ENCODE measurements at regions not wholly inside any gene's neighbourhood (a gene's known extent, or its start where the extent isn't known, plus 50 kb on each side); places are given as distances from the start of the nearest gene placed in this dataset.
A peak's percentile ranks its signal among the peaks of the same experiment; 100 is the strongest.

GRCh38 chr4:85222561-85222960, 252.4 kb upstream of the ARHGAP24 start:
- Histone ChIP-seq H3K9me3 (no peaks in the 10 kb centered on the region), H3K4me1 (no peaks in the 10 kb centered on the region), H3K4me3 (no peak overlapping the region), H3K27ac (no peak overlapping the region), H3K4me2 (no peak overlapping the region)
- no peak for TF ChIP-seq CBX2 (IDR thresholded peaks at IDR 0.05; ENCODE audit: borderline replicate concordance, low read depth)
- TF ChIP-seq KDM5A (IDR thresholded peaks at IDR 0.05) = no peak
- TF ChIP-seq HEYL (CRISPR knock-in tag; IDR thresholded peaks at IDR 0.05) = no peak
- TF ChIP-seq SMC3 (IDR thresholded peaks at IDR 0.05) = no peak
- TF ChIP-seq KDM1A (IDR thresholded peaks at IDR 0.05; ENCODE audit: low read depth) = no peak
- TF ChIP-seq HOXB5 (CRISPR knock-in tag; IDR thresholded peaks at IDR 0.05) = no peak
- no peak for TF ChIP-seq MYC (IDR thresholded peaks at IDR 0.05; ENCODE audit: borderline replicate concordance, low read length)
- TF ChIP-seq ZSCAN20 (CRISPR knock-in tag; IDR thresholded peaks at IDR 0.05) = no peak
- no peak for TF ChIP-seq RNF2 (IDR thresholded peaks at IDR 0.05; ENCODE audit: borderline replicate concordance, low read depth)
- no peak for TF ChIP-seq RFX5 (IDR thresholded peaks at IDR 0.05)
- no peak for TF ChIP-seq EHF (CRISPR knock-in tag; IDR thresholded peaks at IDR 0.05)
- TF ChIP-seq TP53 (CRISPR knock-in tag; IDR thresholded peaks at IDR 0.05) = no peak
- DNase-seq (ENCODE audit: low read depth in 1 of 2, low spot score in 1 of 2) (no peak), FAIRE-seq (no peak), ATAC-seq (no peak)
- ChIA-PET CTCF (no interaction called here), POLR2A (no interaction called here)
- 24% methylated on average over 4 of the region's 4 CpGs for WGBS (ENCODE audit: missing lambda C conversion rate)

- CTCF ChIA-PET = interaction anchor here (0.5 kb wide), 1 partner anchor 1199 kb away, joined by 3 read pairs; no protein-coding TSS in a partner anchor
- H3K9me3 ChIP-seq = no peaks in the 10 kb centered on the region
- H3K4me1 ChIP-seq = no peaks in the 10 kb centered on the region
- FAIRE-seq (no peak), ATAC-seq (no peak), DNase-seq (ENCODE audit: low read depth in 1 of 2, low spot score in 1 of 2) (no peak)
- no peak overlapping the region for H3K27ac ChIP-seq
- peak in 1 of 2 experiments; percentile 23; a peak in 1 of 5 replicates for TF ChIP-seq RAD21 (conservative IDR thresholded peaks at IDR 0.05 in 1 of 2, IDR thresholded peaks at IDR 0.05 in 1 of 2)
- no peak for TF ChIP-seq MAFK (IDR thresholded peaks at IDR 0.05; ENCODE audit: partially characterized antibody)
- TF ChIP-seq CHD4 (IDR thresholded peaks at IDR 0.05; ENCODE audit: borderline replicate concordance) = no peak
- no peak for TF ChIP-seq EP300 (IDR thresholded peaks at IDR 0.05)
- TF ChIP-seq KDM1A (IDR thresholded peaks at IDR 0.05; ENCODE audit: low read depth) = no peak
- WGBS (ENCODE audit: missing lambda C conversion rate) = 9% methylated on average over 2 of the region's 2 CpGs
- no peak overlapping the region for H3K4me2 ChIP-seq
- POLR2A ChIA-PET = no interaction called here
- no peak overlapping the region for H3K4me3 ChIP-seq
These were observed 246.7 kb upstream of the ARHGAP24 start for GRCh38 chr4:85228264-85228663.

DNA sequence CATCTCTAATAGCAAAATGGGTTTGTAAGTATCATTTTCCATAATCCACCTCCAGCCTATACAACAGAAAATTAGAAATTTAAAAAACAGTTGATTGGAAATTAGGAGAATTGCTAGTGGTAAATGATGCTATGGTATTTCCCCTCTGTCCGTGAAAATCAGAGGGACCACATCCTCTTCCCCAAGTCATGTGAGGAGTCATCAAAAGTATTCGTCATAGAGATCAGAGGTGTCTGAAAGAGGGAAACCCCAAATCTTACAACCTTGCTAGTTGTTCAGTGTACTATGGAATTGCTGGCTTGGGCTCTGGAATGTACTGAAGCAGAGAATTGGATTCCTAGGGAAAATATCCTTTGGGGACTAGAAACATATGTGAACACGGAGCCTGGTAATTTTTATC, 241.4 kb upstream of the ARHGAP24 start:
- WGBS (ENCODE audit: missing lambda C conversion rate) = 58% methylated on average over 3 of the region's 3 CpGs
- ChIA-PET CTCF (interaction anchor here (1.4 kb wide), 1 partner anchor 11 kb away, joined by 3 read pairs; no protein-coding TSS in a partner anchor), POLR2A (no interaction called here)
- Histone ChIP-seq H3K27ac (no peak overlapping the region), H3K9me3 (no peaks in the 10 kb centered on the region), H3K4me3 (no peak overlapping the region), H3K4me2 (no peak overlapping the region), H3K4me1 (no peaks in the 10 kb centered on the region)
- no peak for DNase-seq (ENCODE audit: low read depth in 1 of 2, low spot score in 1 of 2)
- FAIRE-seq = no peak
- TF ChIP-seq FOSB (CRISPR knock-in tag; IDR thresholded peaks at IDR 0.05) = no peak
- TF ChIP-seq, protein P1, sequence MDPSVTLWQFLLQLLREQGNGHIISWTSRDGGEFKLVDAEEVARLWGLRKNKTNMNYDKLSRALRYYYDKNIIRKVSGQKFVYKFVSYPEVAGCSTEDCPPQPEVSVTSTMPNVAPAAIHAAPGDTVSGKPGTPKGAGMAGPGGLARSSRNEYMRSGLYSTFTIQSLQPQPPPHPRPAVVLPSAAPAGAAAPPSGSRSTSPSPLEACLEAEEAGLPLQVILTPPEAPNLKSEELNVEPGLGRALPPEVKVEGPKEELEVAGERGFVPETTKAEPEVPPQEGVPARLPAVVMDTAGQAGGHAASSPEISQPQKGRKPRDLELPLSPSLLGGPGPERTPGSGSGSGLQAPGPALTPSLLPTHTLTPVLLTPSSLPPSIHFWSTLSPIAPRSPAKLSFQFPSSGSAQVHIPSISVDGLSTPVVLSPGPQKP (IDR thresholded peaks at IDR 0.05; ENCODE audit: low read depth, low read length) = no peak
- TF ChIP-seq, protein P2, sequence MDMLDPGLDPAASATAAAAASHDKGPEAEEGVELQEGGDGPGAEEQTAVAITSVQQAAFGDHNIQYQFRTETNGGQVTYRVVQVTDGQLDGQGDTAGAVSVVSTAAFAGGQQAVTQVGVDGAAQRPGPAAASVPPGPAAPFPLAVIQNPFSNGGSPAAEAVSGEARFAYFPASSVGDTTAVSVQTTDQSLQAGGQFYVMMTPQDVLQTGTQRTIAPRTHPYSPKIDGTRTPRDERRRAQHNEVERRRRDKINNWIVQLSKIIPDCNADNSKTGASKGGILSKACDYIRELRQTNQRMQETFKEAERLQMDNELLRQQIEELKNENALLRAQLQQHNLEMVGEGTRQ (IDR thresholded peaks at IDR 0.05) = no peak
- no peak for TF ChIP-seq RAD21 (conservative IDR thresholded peaks at IDR 0.05 in 1 of 2, IDR thresholded peaks at IDR 0.05 in 1 of 2)
- no peak for TF ChIP-seq MYC (IDR thresholded peaks at IDR 0.05; ENCODE audit: borderline replicate concordance, low read length)
- TF ChIP-seq ATOH8 (CRISPR knock-in tag; IDR thresholded peaks at IDR 0.05; ENCODE audit: low read depth) = no peak
- no peak for ATAC-seq
